ENCODE measurements at regions not wholly inside any gene's neighbourhood (a gene's known extent, or its start where the extent isn't known, plus 50 kb on each side); places are given as distances from the start of the nearest gene placed in this dataset.

DNA sequence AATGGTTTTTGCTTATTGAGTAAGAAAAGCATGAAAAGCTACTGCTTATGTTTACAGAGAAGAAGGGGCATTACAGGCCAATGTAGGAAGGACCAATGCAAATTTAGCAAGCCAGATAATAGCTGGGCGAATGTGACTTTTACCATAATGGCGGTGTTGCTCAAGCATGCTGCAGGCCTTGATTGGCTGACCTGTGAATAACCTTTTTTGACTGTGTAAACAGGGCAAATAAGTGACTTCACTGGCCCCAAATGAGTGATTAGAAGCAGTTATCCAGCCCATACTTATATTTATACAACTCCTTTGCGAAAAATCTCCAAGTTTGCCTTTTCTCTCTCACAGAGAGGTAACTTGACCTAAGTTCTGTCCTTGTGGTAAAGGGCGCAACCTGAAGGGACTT lies 146.9 kb downstream of the SP3 start (continued):
- TF ChIP-seq ZNF416 (CRISPR knock-in tag; IDR thresholded peaks at IDR 0.05) (no peak), NFE2L1 (CRISPR knock-in tag; IDR thresholded peaks at IDR 0.05) (no peak), PREB (CRISPR knock-in tag; IDR thresholded peaks at IDR 0.05; ENCODE audit: borderline replicate concordance) (no peak), GTF2I (CRISPR knock-in tag; conservative IDR thresholded peaks at IDR 0.05) (no peak), TCF7 (CRISPR knock-in tag; IDR thresholded peaks at IDR 0.05; ENCODE audit: low read depth) (no peak), FOXP4 (CRISPR knock-in tag; IDR thresholded peaks at IDR 0.05) (no peak), ZNF396 (CRISPR knock-in tag; IDR thresholded peaks at IDR 0.05; ENCODE audit: borderline replicate concordance) (no peak), PRRX2 (CRISPR knock-in tag; IDR thresholded peaks at IDR 0.05) (no peak), NFATC4 (CRISPR knock-in tag; IDR thresholded peaks at IDR 0.05) (no peak), JUN (CRISPR knock-in tag; IDR thresholded peaks at IDR 0.05) (no peak), ZNF671 (CRISPR knock-in tag; IDR thresholded peaks at IDR 0.05) (no peak), CREB1 (CRISPR knock-in tag; IDR thresholded peaks at IDR 0.05) (no peak)
- TF ChIP-seq, protein P1, sequence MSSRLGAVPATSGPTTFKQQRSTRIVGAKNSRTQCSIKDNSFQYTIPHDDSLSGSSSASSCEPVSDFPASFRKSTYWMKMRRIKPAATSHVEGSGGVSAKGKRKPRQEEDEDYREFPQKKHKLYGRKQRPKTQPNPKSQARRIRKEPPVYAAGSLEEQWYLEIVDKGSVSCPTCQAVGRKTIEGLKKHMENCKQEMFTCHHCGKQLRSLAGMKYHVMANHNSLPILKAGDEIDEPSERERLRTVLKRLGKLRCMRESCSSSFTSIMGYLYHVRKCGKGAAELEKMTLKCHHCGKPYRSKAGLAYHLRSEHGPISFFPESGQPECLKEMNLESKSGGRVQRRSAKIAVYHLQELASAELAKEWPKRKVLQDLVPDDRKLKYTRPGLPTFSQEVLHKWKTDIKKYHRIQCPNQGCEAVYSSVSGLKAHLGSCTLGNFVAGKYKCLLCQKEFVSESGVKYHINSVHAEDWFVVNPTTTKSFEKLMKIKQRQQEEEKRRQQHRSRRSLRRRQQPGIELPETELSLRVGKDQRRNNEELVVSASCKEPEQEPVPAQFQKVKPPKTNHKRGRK (CRISPR knock-in tag; IDR thresholded peaks at IDR 0.05; ENCODE audit: borderline replicate concordance) = no peak
- TF ChIP-seq, protein P2, sequence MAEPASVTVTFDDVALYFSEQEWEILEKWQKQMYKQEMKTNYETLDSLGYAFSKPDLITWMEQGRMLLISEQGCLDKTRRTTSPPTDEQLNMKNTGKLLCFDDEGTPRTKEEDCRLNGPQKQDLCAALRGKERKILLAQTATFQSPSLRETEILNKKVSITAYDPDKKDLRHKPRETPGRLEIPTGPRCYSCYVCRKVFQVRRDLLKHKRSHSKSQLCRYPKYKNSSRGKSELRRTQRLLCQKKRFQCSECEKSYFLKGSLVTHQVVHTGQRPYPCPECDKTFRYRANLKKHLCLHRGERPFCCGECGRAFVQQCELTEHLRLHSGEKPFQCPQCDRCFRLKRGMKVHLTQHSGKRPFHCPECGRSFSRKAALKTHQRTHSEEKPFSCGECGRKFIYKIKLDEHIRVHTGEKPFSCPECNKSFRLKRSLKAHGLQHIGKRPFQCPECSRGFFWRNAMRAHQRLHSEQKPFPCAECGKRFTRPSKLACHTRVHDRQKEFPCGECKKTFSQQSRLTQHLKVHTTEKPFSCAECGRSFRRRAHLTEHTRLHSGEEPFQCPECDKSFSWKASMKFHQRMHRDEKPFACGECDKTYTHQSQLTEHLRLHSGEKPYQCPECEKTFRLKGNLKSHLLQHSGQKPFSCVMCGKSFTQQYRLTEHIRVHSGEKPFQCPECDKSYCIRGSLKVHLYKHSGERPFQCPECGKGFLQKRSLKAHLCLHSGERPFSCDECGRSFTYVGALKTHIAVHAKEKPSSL (CRISPR knock-in tag; conservative IDR thresholded peaks at IDR 0.05) = no peak
- TF ChIP-seq, protein P3, sequence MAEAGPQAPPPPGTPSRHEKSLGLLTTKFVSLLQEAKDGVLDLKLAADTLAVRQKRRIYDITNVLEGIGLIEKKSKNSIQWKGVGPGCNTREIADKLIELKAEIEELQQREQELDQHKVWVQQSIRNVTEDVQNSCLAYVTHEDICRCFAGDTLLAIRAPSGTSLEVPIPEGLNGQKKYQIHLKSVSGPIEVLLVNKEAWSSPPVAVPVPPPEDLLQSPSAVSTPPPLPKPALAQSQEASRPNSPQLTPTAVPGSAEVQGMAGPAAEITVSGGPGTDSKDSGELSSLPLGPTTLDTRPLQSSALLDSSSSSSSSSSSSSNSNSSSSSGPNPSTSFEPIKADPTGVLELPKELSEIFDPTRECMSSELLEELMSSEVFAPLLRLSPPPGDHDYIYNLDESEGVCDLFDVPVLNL (CRISPR knock-in tag; IDR thresholded peaks at IDR 0.05; ENCODE audit: borderline replicate concordance, low read depth) = no peak

DNA sequence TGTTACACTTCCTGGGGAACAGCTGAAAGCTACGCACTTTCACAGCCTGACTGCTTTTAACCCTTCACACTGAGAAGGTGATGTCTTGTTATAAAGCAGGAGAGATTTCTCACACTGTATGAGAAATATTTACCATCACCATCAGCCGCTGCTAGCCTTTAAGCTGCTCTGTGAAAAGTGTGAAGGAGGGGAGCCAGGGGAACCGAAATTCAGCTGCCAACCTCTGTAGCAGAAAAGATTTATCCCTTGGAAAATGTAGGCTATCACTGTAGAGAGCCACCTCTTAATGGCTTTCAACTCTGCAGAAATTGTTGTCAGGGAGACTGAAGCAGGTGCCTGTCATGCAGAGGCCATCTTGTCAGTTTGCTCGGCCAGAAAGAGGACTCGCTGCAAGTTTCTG lies 145.3 kb downstream of the SP3 start:
- Mint-ChIP-seq H3K27me3 (ENCODE audit: low read depth) (no peaks in the 10 kb centered on the region), H3K4me3 (no peak overlapping the region), H3K9me3 (peaks cover 6% of the 10 kb centered on the region; the same call in 1 of the 2 replicates), H3K4me1 (peaks cover 5% of the 10 kb centered on the region; the same call in 1 of the 2 replicates), H3K27ac (no peak overlapping the region), H3K36me3 (no peaks in the 10 kb centered on the region)
- POLR2A ChIA-PET = no interaction called here
- ATAC-seq (no peak), DNase-seq (ENCODE audit: low spot score) (no peak)
- CTCF ChIA-PET = no interaction called here
- no peak for TF ChIP-seq ZNF121 (CRISPR knock-in tag; IDR thresholded peaks at IDR 0.05)
- TF ChIP-seq ZNF219 (CRISPR knock-in tag; IDR thresholded peaks at IDR 0.05; ENCODE audit: borderline replicate concordance) = no peak
- TF ChIP-seq ZNF317 (CRISPR knock-in tag; IDR thresholded peaks at IDR 0.05; ENCODE audit: borderline replicate concordance, low read depth) = no peak
- TF ChIP-seq, protein P3 (CRISPR knock-in tag; IDR thresholded peaks at IDR 0.05; ENCODE audit: borderline replicate concordance, low read depth) = no peak
- no peak for TF ChIP-seq JUN (CRISPR knock-in tag; IDR thresholded peaks at IDR 0.05)
- no peak for TF ChIP-seq NR3C1 (CRISPR knock-in tag; conservative IDR thresholded peaks at IDR 0.05; ENCODE audit: low read depth)
- no peak for TF ChIP-seq ESRRA (CRISPR knock-in tag; IDR thresholded peaks at IDR 0.05; ENCODE audit: borderline replicate concordance)
- TF ChIP-seq ZNF671 (CRISPR knock-in tag; IDR thresholded peaks at IDR 0.05) = no peak
- TF ChIP-seq CREM (CRISPR knock-in tag; IDR thresholded peaks at IDR 0.05) = no peak
- TF ChIP-seq, protein P4, sequence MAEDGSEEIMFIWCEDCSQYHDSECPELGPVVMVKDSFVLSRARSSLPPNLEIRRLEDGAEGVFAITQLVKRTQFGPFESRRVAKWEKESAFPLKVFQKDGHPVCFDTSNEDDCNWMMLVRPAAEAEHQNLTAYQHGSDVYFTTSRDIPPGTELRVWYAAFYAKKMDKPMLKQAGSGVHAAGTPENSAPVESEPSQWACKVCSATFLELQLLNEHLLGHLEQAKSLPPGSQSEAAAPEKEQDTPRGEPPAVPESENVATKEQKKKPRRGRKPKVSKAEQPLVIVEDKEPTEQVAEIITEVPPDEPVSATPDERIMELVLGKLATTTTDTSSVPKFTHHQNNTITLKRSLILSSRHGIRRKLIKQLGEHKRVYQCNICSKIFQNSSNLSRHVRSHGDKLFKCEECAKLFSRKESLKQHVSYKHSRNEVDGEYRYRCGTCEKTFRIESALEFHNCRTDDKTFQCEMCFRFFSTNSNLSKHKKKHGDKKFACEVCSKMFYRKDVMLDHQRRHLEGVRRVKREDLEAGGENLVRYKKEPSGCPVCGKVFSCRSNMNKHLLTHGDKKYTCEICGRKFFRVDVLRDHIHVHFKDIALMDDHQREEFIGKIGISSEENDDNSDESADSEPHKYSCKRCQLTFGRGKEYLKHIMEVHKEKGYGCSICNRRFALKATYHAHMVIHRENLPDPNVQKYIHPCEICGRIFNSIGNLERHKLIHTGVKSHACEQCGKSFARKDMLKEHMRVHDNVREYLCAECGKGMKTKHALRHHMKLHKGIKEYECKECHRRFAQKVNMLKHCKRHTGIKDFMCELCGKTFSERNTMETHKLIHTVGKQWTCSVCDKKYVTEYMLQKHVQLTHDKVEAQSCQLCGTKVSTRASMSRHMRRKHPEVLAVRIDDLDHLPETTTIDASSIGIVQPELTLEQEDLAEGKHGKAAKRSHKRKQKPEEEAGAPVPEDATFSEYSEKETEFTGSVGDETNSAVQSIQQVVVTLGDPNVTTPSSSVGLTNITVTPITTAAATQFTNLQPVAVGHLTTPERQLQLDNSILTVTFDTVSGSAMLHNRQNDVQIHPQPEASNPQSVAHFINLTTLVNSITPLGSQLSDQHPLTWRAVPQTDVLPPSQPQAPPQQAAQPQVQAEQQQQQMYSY (CRISPR knock-in tag; IDR thresholded peaks at IDR 0.05) = no peak
- TF ChIP-seq SOX15 (CRISPR knock-in tag; IDR thresholded peaks at IDR 0.05) = no peak
- no peak for TF ChIP-seq FOXP1 (CRISPR knock-in tag; IDR thresholded peaks at IDR 0.05; ENCODE audit: borderline replicate concordance)
- no peak for TF ChIP-seq SMAD4 (CRISPR knock-in tag; IDR thresholded peaks at IDR 0.05)
- TF ChIP-seq CBFB (CRISPR knock-in tag; IDR thresholded peaks at IDR 0.05; ENCODE audit: low read depth) = no peak

Data from WTC11 (cell line).